Bone marrow (tissue), 2 donors: ENCODE measurements at regions not wholly inside any gene's neighbourhood (a gene's known extent, or its start where the extent isn't known, plus 50 kb on each side); places are given as distances from the start of the nearest gene placed in this dataset.

Experiments
- DNase-seq, 2 donors: peaks; one replicate each; lab custom pipeline; 2025; lab: John Stamatoyannopoulos, UW

DNA sequence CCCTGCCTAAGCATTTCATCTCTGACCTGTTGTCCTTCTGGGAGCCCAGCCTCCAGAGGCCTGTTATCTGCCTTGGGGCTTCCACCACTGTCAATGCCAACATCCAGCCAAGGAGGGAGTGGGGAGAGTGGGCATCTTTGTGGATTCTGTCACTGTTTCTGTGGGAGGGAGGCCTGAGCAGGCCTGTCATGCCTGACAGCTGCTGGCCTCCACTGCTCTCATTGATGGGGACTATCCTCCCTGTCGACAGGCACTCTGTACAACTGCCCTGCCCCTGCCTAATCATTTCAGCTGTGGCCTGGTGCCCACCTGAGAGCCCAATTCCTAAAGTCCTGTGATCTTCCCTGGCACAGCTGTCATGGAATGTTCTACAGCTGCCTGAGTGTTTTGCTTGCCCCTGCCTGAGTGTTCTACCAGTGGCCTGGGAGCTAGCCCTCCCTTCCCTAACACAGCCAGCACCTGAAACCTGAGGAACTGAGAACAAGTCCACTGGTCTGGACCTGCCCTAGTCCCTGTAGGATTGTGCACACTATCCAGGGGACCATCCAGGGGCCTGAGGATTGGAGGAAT, 145.3 kb downstream of the FAM83B start:
- no peak for DNase-seq

GRCh38 chr6:54992789-54993188, 146.2 kb downstream of the FAM83B start:
- no peak for DNase-seq

- DNase-seq: no peak
These were observed 146.7 kb downstream of the FAM83B start for GRCh38 chr6:54993294-54993693.

DNA sequence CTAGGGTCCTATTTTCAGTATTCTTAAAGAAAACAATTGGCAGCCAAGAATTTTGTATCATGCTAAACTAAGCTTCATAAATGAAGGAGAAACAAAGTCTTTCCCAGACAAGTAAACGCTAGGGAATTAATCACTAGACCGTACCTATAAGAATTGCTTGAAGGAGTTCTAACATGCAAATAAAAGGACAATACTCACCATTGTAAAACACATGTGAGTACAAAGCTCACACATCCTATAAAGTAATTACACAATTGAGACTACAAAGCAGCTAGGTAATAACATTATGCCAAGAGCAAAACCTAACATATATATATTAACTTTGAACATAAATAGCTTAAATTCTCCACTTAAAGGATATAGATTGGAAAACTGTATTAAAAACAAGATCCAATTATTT, 147.4 kb downstream of the FAM83B start:
- DNase-seq: no peak

GRCh38 chr6:54998576-54998975, 152.0 kb downstream of the FAM83B start:
- no peak for DNase-seq

DNA sequence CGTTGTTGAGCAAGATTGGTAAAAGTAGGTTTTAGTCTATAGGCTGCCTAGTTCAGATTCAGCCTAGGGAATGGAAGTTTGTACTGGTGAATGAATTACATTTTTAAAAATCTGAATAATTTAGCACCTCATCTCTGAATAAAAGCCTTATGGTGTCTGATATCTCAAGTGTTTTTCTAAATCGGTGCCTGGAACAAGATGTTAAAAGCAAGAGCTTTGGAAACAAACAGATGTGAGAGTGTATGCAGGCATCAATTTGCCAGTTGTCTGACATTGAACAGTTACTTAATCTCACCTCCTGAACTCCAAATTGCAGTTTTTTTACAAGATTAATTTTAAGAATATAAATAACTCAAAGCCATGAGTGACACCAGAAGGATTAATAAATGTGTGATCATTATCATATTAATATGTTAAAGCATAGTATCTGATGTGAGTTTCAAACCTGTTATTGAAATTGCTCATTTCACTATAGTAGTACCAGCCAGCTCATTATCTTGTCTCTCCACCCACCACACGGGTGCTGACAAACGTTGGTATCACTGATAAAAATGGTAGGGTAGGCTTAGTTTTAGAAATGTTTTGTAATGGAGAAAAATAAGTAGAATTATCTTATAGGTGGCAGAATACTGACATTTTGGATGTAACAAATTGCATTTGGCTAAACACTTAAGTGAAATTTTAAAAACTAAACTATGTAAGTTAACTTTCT, 157.3 kb downstream of the FAM83B start:
- DNase-seq: no peak

DNA sequence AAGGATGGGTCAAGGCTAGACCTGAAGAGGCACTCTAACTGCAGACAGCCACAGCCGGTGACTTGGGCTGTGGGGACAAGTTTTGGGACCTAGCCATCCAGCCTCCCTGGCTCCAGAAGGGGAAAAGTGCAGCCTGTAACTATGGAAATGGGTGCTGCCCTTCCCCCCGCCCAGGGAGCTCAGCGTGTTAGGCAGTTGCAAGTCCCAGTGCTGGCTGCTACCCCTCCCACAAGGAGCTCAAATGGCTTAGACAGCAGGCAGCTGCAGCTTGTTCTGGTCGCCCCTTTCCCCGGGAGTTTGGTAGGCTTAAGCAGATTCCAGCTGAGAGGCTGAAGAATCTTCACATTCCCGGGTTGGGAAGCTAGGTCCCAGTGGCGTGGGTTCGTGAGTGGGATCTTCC, 162.6 kb downstream of the FAM83B start:
- DNase-seq: no peak

DNA sequence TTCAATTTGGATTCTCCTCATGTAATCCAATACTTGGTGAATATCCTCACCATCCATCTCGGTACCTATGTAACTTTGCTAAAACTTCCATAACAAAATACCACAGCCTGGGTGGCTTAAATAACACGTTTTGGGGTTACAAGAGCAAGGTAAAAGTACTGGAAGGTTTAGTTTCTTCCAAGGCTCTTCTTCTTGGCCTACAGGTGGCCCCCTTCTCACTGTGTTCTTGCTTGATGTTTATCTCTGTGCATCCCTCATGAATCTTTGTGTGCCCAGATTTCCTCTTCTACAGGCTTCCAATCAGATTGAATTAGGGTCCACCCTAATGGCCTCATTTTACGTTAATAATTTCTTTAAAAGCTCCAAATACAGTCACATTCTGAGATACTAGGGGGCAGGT, 163.3 kb upstream of the HCRTR2 start:
- DNase-seq: peak in 1 of 2 donors; percentile 40

DNA sequence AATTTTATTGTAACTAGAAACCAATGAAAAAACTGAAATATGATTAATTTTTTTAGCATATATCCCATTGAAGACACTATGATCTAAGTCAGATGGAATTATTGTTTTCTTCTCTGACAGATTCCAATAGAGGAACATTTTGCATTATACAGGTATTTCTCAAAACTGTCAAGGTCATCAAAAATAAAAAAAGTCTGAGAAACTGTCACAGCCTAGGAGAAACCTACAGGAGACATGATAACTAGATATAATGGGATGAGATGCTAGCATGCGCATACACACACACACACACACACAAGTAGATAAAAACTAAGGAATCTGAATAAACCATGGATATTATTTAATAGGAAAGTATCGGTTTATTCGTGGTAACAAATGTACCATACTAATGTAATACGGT, 161.9 kb upstream of the HCRTR2 start:
- no peak for DNase-seq

DNA sequence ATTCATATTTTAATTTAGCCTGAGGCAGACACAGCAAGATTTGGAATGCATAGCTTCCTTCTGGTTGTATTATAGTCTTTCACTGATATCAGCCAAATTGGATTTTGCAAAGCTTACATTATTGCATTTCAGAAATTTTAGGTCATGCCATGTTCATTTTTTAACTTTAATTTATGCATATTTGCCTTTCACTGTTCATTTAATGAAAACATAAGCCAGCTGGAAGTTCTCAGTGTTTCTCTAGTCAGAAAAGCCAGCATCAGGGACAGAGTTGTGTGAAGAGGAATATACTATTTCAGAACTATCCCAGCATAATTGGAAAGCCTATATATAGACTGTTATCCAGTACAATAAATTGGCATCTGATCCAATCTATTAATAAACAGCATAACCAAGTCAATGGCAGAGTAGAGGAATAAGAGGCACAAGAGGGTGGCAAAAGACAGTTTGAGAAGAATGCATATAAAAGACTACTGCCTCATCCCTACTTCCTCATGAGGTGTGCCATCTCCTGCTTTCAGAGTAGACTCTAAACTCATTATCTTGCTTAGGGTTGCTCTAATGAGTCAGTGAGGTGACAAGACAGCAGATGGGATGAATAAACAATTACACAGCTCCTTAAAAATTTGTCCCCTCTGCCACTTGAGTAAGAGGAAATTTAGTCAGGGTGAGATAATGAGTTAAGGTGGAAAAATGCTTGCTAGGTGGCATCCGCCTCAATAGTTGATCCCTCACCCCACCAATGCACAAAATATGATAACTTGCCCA, 159.8 kb upstream of the HCRTR2 start:
- DNase-seq: no peak

GRCh38 chr6:55016261-55016660, 158.1 kb upstream of the HCRTR2 start:
- no peak for DNase-seq

GRCh38 chr6:55017555-55018300, 156.6 kb upstream of the HCRTR2 start:
- no peak for DNase-seq

DNA sequence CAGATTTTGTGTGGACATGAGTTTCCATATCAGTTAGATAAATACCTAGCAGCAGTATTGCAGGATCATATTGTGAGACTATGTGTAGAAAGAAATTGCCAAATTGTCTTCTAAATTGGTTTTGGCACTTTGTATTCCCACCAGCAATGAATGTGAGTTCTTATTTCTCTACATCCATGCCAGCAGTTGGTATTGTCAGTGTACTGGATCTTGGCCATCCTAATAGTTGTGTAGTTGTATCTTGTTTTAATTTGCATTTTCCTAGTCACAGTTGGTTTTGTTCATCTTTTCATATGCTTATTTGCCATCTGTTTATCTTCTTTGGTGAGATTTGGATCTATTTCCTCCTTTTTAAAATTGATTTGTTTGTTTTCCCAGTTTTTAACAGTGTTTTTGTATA, 154.7 kb upstream of the HCRTR2 start:
- no peak for DNase-seq

DNA sequence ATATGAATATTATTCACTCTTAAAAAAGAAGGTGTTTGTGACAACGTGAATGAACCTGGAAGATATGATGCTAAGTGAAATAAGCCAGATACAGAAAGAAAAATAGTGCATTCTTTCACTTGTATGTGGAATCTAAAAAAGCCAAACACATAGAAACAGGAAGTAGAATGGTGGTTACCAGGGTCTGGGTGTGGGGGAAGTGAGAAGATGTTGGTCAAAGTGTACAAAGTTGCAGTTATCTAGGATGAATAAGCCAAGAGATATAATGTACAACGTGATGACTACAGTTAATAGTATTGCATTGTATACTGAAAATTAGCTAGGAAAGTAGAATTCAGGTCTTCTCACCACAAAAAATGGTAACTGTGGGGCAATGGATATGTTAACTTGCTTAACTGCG, 151.1 kb upstream of the HCRTR2 start:
- peak in 1 of 2 donors; percentile 56 for DNase-seq

GRCh38 chr6:55033016-55033546, 141.2 kb upstream of the HCRTR2 start:
- DNase-seq: no peak

DNA sequence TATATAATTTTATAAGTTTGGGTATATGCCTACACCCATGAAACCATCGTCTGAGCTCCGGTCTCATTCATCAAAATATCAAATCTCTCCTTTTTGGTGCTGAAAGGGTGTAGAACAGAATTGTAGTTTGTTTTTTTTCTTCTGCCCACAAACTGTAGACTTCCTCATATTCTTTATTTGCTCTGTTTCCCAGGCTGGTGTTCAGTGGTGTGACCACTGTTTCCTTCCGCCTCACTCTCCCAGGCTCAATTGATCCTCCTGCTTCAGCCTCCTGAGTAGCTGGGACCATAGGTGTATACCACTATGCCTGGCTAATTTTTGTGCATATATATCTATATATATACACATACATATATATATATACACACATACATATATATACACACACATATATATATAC, 139.6 kb upstream of the HCRTR2 start:
- peak in 1 of 2 donors; percentile 64 for DNase-seq

- peak in 1 of 2 donors; percentile 23 for DNase-seq
These were observed 134.0 kb upstream of the HCRTR2 start for GRCh38 chr6:55040102-55040848.

GRCh38 chr6:55046869-55047422, 127.4 kb upstream of the HCRTR2 start:
- DNase-seq: no peak

DNA sequence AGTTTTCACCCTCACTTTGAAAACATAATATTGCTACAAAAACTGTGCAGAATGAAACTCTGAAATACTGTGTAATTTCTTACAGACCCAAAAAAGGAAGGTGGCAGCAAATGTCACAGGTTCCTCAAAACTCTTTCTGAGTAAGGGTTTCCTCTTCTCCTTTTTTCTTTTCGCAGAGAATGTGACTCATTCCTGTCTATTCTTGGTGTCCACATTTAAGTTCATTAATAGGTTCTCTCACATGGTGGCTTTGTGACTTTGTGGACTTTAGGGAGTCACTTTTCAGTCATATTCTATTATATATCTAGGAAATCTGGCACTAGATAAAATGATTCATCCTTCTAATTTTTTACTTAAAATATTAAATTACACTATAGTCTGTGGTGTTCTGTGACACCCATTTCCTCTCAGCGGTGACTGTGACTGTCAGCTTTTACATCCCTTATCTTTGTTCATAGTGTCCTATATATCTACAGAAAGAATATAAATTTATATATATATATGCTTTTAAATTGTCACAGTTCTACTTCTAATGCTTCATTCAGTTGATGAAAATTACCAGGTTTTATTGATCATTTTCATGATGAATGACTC, 126.8 kb upstream of the HCRTR2 start:
- peak in 1 of 2 donors; percentile 93 for DNase-seq

- DNase-seq: no peak
These were observed 124.4 kb upstream of the HCRTR2 start for GRCh38 chr6:55049866-55050265.

GRCh38 chr6:55052846-55053245, 121.5 kb upstream of the HCRTR2 start:
- no peak for DNase-seq
